HG03469 (cell line): ENCODE measurements at regions not wholly inside any gene's neighbourhood (a gene's known extent, or its start where the extent isn't known, plus 50 kb on each side); places are given as distances from the start of the nearest gene placed in this dataset.
"Not testable (repeated sequence)": the region's sequence is repeated elsewhere in the genome, so short reads cannot be mapped to it uniquely, and the experiment has no call there.

Experiments
- ATAC-seq: cut with Tn5 transposase; IDR thresholded peaks from one replicate; pipeline ENCODE4 v1.9.1; 2021; ENCODE audit warnings: mild to moderate bottlenecking, moderate library complexity, moderate number of reproducible peaks; ENCODE audit not compliant: unreplicated experiment

GRCh38 chrX:112946227-112946626 lies 105.6 kb upstream of the AMOT start:
- ATAC-seq, result no peak

- no peak for ATAC-seq
Observed at GRCh38 chrX:112945826-112946225, 105.2 kb upstream of the AMOT start.

GRCh38 chrX:112941209-112941837 lies 100.7 kb upstream of the AMOT start:
- no peak for ATAC-seq

GRCh38 chrX:112935029-112935428 lies 94.4 kb upstream of the AMOT start:
- no peak for ATAC-seq

- ATAC-seq, result no peak
Observed at GRCh38 chrX:112931900-112932299, 91.3 kb upstream of the AMOT start.

GRCh38 chrX:112931478-112931877 lies 90.8 kb upstream of the AMOT start:
- no peak for ATAC-seq

- ATAC-seq, result not testable (repeated sequence)
Observed at GRCh38 chrX:112923381-112923780, 82.8 kb upstream of the AMOT start.

- no peak for ATAC-seq
Observed at GRCh38 chrX:112913807-112914206, 73.2 kb upstream of the AMOT start.

GRCh38 chrX:112910418-112910817 lies 69.8 kb upstream of the AMOT start:
- ATAC-seq, result no peak

GRCh38 chrX:112901869-112902725 lies 61.5 kb upstream of the AMOT start:
- ATAC-seq, result no peak

GRCh38 chrX:112896051-112896450 lies 55.4 kb upstream of the AMOT start:
- ATAC-seq, result no peak
